ENCODE measurements at regions not wholly inside any gene's neighbourhood (a gene's known extent, or its start where the extent isn't known, plus 50 kb on each side); places are given as distances from the start of the nearest gene placed in this dataset.

- no peak for TF ChIP-seq CTCF (IDR thresholded peaks at IDR 0.05)
- TF ChIP-seq POLR2A (IDR thresholded peaks at IDR 0.05; ENCODE audit: low read length): no peak
- TF ChIP-seq JUN (IDR thresholded peaks at IDR 0.05): no peak
- no peak for TF ChIP-seq REST (IDR thresholded peaks at IDR 0.05)
- no peak for TF ChIP-seq RAD21 (conservative IDR thresholded peaks at IDR 0.05 in 1 of 2, IDR thresholded peaks at IDR 0.05 in 1 of 2)
- TF ChIP-seq ESRRA (IDR thresholded peaks at IDR 0.05; ENCODE audit: borderline replicate concordance, low read length): no peak
- no peak for TF ChIP-seq EHF (CRISPR knock-in tag; IDR thresholded peaks at IDR 0.05)
- no peak for TF ChIP-seq EP300 (IDR thresholded peaks at IDR 0.05)
- TF ChIP-seq MAFK (IDR thresholded peaks at IDR 0.05; ENCODE audit: partially characterized antibody): no peak
- TF ChIP-seq CEBPB (IDR thresholded peaks at IDR 0.05): no peak
These were observed 547.7 kb downstream of the KCNJ2 start for GRCh38 chr17:70717042-70717441.
